Tibial nerve (tissue), 4 donors: ENCODE measurements at regions not wholly inside any gene's neighbourhood (a gene's known extent, or its start where the extent isn't known, plus 50 kb on each side); places are given as distances from the start of the nearest gene placed in this dataset.

Source experiments
- EP300 ChIP-seq, 2 donors: sonication (generic); formaldehyde crosslinking; IDR thresholded peaks; one replicate each; pipeline ENCODE4 v1.6.1; 2017; ENCODE audit warnings: antibody characterized with exemption in 2 of 2, mild to moderate bottlenecking in 1 of 2
- POLR2A ChIP-seq, 2 donors: fragments of 450-650 bp; IDR thresholded peaks; one replicate each; pipeline ENCODE4 v1.6.1; 2017; ENCODE audit warnings: antibody characterized with exemption in 2 of 2, mild to moderate bottlenecking in 2 of 2, moderate library complexity in 2 of 2
- TF ChIP-seq, protein P1 (sequence below), 5 experiments: fragments of 200-600 bp in 3 of 5; fragments of 450-650 bp in 2 of 5; sonication (generic) in 3 of 5; IDR thresholded peaks; one replicate each; pipeline ENCODE4 v1.5.1; 2016 to 2019; ENCODE audit warnings: antibody characterized with exemption in 5 of 5, mild to moderate bottlenecking in 3 of 5, moderate library complexity in 2 of 5

DNA sequence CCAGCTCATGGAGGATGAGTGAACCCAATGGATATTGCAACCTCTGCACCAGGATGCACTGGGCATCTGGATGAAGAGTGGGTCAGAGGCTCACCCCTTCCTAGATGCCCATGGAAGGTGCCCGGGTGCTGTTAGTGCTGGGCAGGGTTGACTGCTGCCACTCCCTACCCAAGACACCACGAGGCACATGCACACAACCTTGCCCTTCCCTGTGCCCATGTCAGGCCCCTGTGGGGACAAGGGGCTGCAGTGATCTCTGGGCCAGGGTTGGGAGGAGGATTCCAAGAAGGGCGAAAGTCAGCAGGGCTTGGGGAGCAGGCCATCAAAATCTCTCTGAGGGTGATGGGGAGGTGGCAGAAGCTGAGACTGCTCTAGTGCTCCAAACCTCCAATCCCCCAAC is 309.7 kb upstream of the ST6GAL2 start:
- TF ChIP-seq POLR2A (IDR thresholded peaks at IDR 0.05) (no peak), EP300 (IDR thresholded peaks at IDR 0.05) (no peak)
- TF ChIP-seq, protein P1, sequence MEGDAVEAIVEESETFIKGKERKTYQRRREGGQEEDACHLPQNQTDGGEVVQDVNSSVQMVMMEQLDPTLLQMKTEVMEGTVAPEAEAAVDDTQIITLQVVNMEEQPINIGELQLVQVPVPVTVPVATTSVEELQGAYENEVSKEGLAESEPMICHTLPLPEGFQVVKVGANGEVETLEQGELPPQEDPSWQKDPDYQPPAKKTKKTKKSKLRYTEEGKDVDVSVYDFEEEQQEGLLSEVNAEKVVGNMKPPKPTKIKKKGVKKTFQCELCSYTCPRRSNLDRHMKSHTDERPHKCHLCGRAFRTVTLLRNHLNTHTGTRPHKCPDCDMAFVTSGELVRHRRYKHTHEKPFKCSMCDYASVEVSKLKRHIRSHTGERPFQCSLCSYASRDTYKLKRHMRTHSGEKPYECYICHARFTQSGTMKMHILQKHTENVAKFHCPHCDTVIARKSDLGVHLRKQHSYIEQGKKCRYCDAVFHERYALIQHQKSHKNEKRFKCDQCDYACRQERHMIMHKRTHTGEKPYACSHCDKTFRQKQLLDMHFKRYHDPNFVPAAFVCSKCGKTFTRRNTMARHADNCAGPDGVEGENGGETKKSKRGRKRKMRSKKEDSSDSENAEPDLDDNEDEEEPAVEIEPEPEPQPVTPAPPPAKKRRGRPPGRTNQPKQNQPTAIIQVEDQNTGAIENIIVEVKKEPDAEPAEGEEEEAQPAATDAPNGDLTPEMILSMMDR (IDR thresholded peaks at IDR 0.05) = no peak
